ENCODE measurements at regions not wholly inside any gene's neighbourhood (a gene's known extent, or its start where the extent isn't known, plus 50 kb on each side); places are given as distances from the start of the nearest gene placed in this dataset.
"Not testable (repeated sequence)": the region's sequence is repeated elsewhere in the genome, so short reads cannot be mapped to it uniquely, and the experiment has no call there.

- not testable (repeated sequence) for TF ChIP-seq EZH2 (IDR thresholded peaks at IDR 0.05); CTCF (IDR thresholded peaks at IDR 0.05 in 2 of 3, conservative IDR thresholded peaks at IDR 0.05 in 1 of 3; ENCODE audit: borderline replicate concordance in 1 of 3, insufficient read depth in 1 of 3, low read depth in 2 of 3, low read length in 2 of 3); POLR2AphosphoS5 (IDR thresholded peaks at IDR 0.05; ENCODE audit: low read depth, low read length); POLR2A (IDR thresholded peaks at IDR 0.05; ENCODE audit: borderline replicate concordance, extremely low read depth, insufficient read depth, insufficient read length)
Observed at GRCh38 chr18:105161-106053, 53.0 kb upstream of the USP14 start.
